Skeletal muscle tissue (tissue), 3 donors: ENCODE measurements at regions not wholly inside any gene's neighbourhood (a gene's known extent, or its start where the extent isn't known, plus 50 kb on each side); places are given as distances from the start of the nearest gene placed in this dataset.
"Not testable (repeated sequence)": the region's sequence is repeated elsewhere in the genome, so short reads cannot be mapped to it uniquely, and the experiment has no call there.

Source experiments
- H3K27ac ChIP-seq: one replicate; pipeline ENCODE4 v1.7.0; 2013; ENCODE audit warnings: mild to moderate bottlenecking, low read depth, low read length, inconsistent platforms
- H3K27me3 ChIP-seq, 3 donors: one replicate each; pipeline ENCODE4 v1.7.0; 2013; ENCODE audit warnings: low read length in 3 of 3; ENCODE audit not compliant: control insufficient read depth in 3 of 3, insufficient read depth in 3 of 3
- H3K36me3 ChIP-seq, 3 donors: one replicate each; pipeline ENCODE4 v1.7.0; 2013; ENCODE audit warnings: low read length in 3 of 3; ENCODE audit not compliant: control insufficient read depth in 3 of 3, insufficient read depth in 3 of 3
- H3K4me1 ChIP-seq, 3 donors: one replicate each; pipeline ENCODE4 v1.7.0; 2013; ENCODE audit warnings: low read length in 3 of 3, mild to moderate bottlenecking in 3 of 3; ENCODE audit not compliant: control insufficient read depth in 3 of 3, insufficient read depth in 3 of 3
- H3K4me3 ChIP-seq, 3 donors: one replicate each; pipeline ENCODE4 v1.7.0; 2013; ENCODE audit warnings: low read length in 3 of 3
- H3K9ac ChIP-seq, 3 donors: one replicate each; pipeline ENCODE4 v1.7.0; 2013; ENCODE audit warnings: low read length in 3 of 3, mild to moderate bottlenecking in 3 of 3, moderate library complexity in 2 of 3, low read depth in 1 of 3
- H3K9me3 ChIP-seq, 3 donors: one replicate each; pipeline ENCODE4 v1.7.0; 2013; ENCODE audit warnings: low read length in 3 of 3; ENCODE audit not compliant: control insufficient read depth in 3 of 3
- donor health status: Osteomylitis.

- no peak overlapping the region for H3K27ac ChIP-seq
- no peaks in the 10 kb centered on the region for H3K36me3 ChIP-seq
- no peak overlapping the region for H3K4me3 ChIP-seq
- no peak overlapping the region for H3K9ac ChIP-seq
- H3K27me3 ChIP-seq, result no peaks in the 10 kb centered on the region
- H3K9me3 ChIP-seq, result no peaks in the 10 kb centered on the region
- peaks cover 2 to 24% (median 3%) of the 10 kb centered on the region in 3 donors for H3K4me1 ChIP-seq
Observed at GRCh38 chr1:68919075-68919474, 422.2 kb upstream of the DEPDC1 start.

- H3K27ac ChIP-seq, H3K36me3 ChIP-seq, H3K27me3 ChIP-seq, H3K9me3 ChIP-seq, H3K9ac ChIP-seq, H3K4me3 ChIP-seq, H3K4me1 ChIP-seq: not testable (repeated sequence)
Observed at GRCh38 chr1:68923475-68924088, 426.7 kb upstream of the DEPDC1 start.

- Histone ChIP-seq H3K27me3 (no peaks in the 10 kb centered on the region), H3K4me1 (no peaks in the 10 kb centered on the region), H3K9ac (no peak overlapping the region), H3K9me3 (no peaks in the 10 kb centered on the region), H3K4me3 (no peak overlapping the region), H3K36me3 (no peaks in the 10 kb centered on the region), H3K27ac (no peak overlapping the region)
Observed at GRCh38 chr1:68930101-68930500, 433.2 kb upstream of the DEPDC1 start.

GRCh38 chr1:68936530-68936929, 439.6 kb upstream of the DEPDC1 start:
- Histone ChIP-seq H3K27me3 (no peaks in the 10 kb centered on the region), H3K27ac (no peak overlapping the region), H3K4me3 (no peak overlapping the region), H3K36me3 (no peaks in the 10 kb centered on the region), H3K9ac (no peak overlapping the region), H3K9me3 (no peaks in the 10 kb centered on the region), H3K4me1 (no peaks in the 10 kb centered on the region)

GRCh38 chr1:68938051-68938666, 441.3 kb upstream of the DEPDC1 start:
- H3K27ac ChIP-seq, result no peak overlapping the region
- H3K9ac ChIP-seq, result no peak overlapping the region
- H3K4me1 ChIP-seq, result no peaks in the 10 kb centered on the region
- no peaks in the 10 kb centered on the region for H3K27me3 ChIP-seq
- no peak overlapping the region for H3K4me3 ChIP-seq
- no peaks in the 10 kb centered on the region for H3K36me3 ChIP-seq
- no peaks in the 10 kb centered on the region for H3K9me3 ChIP-seq

GRCh38 chr1:68950036-68950435, 453.2 kb upstream of the DEPDC1 start:
- H3K4me3 ChIP-seq, result no peak overlapping the region
- no peaks in the 10 kb centered on the region for H3K4me1 ChIP-seq
- no peaks in the 10 kb centered on the region for H3K36me3 ChIP-seq
- no peak overlapping the region for H3K27ac ChIP-seq
- H3K9ac ChIP-seq, result no peak overlapping the region
- H3K27me3 ChIP-seq, result no peaks in the 10 kb centered on the region
- no peaks in the 10 kb centered on the region for H3K9me3 ChIP-seq

GRCh38 chr1:68953311-68953710, 456.4 kb upstream of the DEPDC1 start:
- H3K27ac ChIP-seq, result no peak overlapping the region

GRCh38 chr1:68954841-68955240, 458.0 kb upstream of the DEPDC1 start:
- H3K9ac ChIP-seq, result no peak overlapping the region
- no peak overlapping the region for H3K27ac ChIP-seq
- no peak overlapping the region for H3K4me3 ChIP-seq
- no peaks in the 10 kb centered on the region for H3K27me3 ChIP-seq
- H3K4me1 ChIP-seq, result no peaks in the 10 kb centered on the region
- H3K9me3 ChIP-seq, result no peaks in the 10 kb centered on the region
- no peaks in the 10 kb centered on the region for H3K36me3 ChIP-seq

More at GRCh38 chr1:68953311-68953710, 456.4 kb upstream of the DEPDC1 start:
- Histone ChIP-seq H3K9me3 (no peaks in the 10 kb centered on the region), H3K9ac (no peak overlapping the region), H3K4me3 (no peak overlapping the region), H3K4me1 (no peaks in the 10 kb centered on the region), H3K36me3 (no peaks in the 10 kb centered on the region), H3K27me3 (no peaks in the 10 kb centered on the region)

GRCh38 chr1:68955424-68955823, 458.5 kb upstream of the DEPDC1 start:
- Histone ChIP-seq H3K27ac (no peak overlapping the region), H3K27me3 (no peaks in the 10 kb centered on the region), H3K4me3 (no peak overlapping the region), H3K36me3 (no peaks in the 10 kb centered on the region), H3K9me3 (no peaks in the 10 kb centered on the region), H3K9ac (no peak overlapping the region), H3K4me1 (no peaks in the 10 kb centered on the region)

- Histone ChIP-seq H3K4me1 (no peaks in the 10 kb centered on the region), H3K9ac (no peak overlapping the region), H3K9me3 (no peaks in the 10 kb centered on the region), H3K27ac (no peak overlapping the region), H3K4me3 (no peak overlapping the region), H3K36me3 (no peaks in the 10 kb centered on the region), H3K27me3 (no peaks in the 10 kb centered on the region)
Observed at GRCh38 chr1:68958958-68959357, 462.1 kb upstream of the DEPDC1 start.
